ENCODE measurements at regions not wholly inside any gene's neighbourhood (a gene's known extent, or its start where the extent isn't known, plus 50 kb on each side); places are given as distances from the start of the nearest gene placed in this dataset.

DNA sequence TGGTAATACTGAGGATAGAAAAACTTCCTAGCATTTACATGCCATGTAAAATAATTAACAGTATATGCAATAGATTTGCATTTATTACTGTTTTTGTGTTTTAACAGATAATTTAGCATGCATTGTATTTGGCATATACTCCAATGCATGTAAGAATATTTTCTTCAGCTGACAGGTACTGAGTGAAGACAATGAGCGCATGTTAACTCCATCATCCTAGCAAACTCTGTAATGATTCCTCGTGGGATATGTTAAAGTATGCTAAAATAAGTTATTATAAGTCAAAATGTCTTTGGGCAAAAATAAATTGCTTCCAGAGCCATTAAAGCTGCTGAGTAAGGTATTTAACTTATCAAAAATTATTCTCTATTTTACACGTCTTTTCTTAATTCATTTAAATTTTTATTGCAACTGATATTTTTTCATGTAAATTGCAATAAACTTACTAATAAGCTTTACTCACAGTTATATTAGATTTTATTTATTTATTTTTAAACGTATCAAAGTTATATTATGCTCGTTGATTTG lies 616.4 kb upstream of the NDST4 start:
- Histone ChIP-seq H3K27ac (no peak overlapping the region), H3K27me3 (no peaks in the 10 kb centered on the region), H3K4me1 (no peaks in the 10 kb centered on the region), H3K36me3 (no peaks in the 10 kb centered on the region), H3K4me3 (no peak overlapping the region), H3K9me3 (no peaks in the 10 kb centered on the region)
- intact Hi-C loops (cut with DNase I): no loop called here
- TF ChIP-seq EP300 (IDR thresholded peaks at IDR 0.05) (no peak), POLR2A (IDR thresholded peaks at IDR 0.05) (no peak), POLR2AphosphoS5 (IDR thresholded peaks at IDR 0.05) (no peak)
- TF ChIP-seq, protein P1, sequence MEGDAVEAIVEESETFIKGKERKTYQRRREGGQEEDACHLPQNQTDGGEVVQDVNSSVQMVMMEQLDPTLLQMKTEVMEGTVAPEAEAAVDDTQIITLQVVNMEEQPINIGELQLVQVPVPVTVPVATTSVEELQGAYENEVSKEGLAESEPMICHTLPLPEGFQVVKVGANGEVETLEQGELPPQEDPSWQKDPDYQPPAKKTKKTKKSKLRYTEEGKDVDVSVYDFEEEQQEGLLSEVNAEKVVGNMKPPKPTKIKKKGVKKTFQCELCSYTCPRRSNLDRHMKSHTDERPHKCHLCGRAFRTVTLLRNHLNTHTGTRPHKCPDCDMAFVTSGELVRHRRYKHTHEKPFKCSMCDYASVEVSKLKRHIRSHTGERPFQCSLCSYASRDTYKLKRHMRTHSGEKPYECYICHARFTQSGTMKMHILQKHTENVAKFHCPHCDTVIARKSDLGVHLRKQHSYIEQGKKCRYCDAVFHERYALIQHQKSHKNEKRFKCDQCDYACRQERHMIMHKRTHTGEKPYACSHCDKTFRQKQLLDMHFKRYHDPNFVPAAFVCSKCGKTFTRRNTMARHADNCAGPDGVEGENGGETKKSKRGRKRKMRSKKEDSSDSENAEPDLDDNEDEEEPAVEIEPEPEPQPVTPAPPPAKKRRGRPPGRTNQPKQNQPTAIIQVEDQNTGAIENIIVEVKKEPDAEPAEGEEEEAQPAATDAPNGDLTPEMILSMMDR (IDR thresholded peaks at IDR 0.05): no peak
- DNase-seq: no peak
- 70 to 84% methylated on average over 5 of the region's 5 CpGs for WGBS, 2 donors

DNA sequence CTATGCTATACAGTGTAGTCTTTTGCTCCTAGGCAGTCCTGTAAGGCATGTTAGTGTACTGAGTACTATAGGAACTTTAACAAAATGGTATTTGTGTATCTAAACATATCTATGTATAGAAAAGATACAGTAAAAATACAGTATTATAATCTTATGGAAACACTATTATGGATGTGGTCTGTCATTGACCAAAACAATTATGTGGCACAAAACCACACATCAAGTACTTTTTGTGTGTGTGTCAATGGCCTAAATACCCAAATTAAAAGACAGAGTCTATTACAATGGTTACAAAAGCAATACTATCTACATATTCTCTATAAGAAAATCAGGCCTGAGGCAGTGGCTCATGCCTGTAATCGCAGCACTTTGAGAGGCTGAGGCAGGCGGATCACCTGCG lies 610.2 kb upstream of the NDST4 start:
- H3K9me3 ChIP-seq: no peaks in the 10 kb centered on the region
- H3K27ac ChIP-seq: no peak overlapping the region
- H3K36me3 ChIP-seq: no peaks in the 10 kb centered on the region
- TF ChIP-seq, protein P1 (IDR thresholded peaks at IDR 0.05): no peak
- TF ChIP-seq POLR2A (IDR thresholded peaks at IDR 0.05) (no peak), EP300 (IDR thresholded peaks at IDR 0.05) (no peak), POLR2AphosphoS5 (IDR thresholded peaks at IDR 0.05) (no peak)
- no peak for DNase-seq
- 93 to 98% methylated on average over 3 of the region's 3 CpGs for WGBS, 2 donors
- intact Hi-C loops (cut with DNase I): no loop called here
- no peaks in the 10 kb centered on the region for H3K4me1 ChIP-seq
- no peak overlapping the region for H3K4me3 ChIP-seq
- no peaks in the 10 kb centered on the region for H3K27me3 ChIP-seq

DNA sequence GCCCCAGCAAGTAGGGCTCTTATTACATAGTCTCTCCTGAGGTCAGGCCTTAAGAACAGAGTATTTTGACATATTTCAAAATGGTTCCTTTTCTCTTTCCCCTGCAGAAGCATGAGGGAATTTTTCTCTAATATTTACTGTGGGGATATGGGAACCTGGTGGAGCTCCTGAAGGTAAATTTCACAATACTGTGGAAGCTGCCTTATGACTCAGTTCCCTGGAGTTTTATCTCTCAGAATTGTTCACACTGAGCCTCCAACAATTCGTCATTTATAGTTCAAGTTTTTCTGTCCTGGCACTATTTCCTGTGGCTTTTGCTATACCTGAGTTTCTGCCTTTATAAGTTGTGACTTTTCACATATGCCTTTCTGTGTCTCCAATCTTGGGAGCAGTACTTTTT lies 607.2 kb upstream of the NDST4 start:
- H3K36me3 ChIP-seq: no peaks in the 10 kb centered on the region
- 59 to 65% methylated on average over 1 of the region's 1 CpG for whole genome bisulfite sequencing, 2 donors
- intact Hi-C loops (cut with DNase I): no loop called here

DNA sequence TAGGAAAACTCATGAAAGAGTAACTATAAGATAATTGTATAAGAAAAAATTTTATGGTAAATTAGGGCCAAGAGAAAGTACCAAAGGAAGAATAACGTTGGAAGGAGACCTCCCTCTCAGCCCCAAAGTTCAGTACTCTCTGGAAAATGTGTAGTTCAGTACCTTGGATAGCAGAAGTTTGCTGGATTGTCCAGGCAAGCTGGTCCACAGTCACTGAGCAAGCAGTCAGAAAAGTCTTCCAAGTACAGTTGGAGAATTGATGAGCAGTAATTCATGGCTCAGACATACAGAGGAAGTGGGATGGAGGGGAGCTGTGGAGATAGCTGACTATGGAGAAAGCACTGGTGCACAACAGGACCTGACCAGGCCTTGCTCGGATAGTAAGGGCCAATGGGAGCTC lies 598.2 kb upstream of the NDST4 start:
- Histone ChIP-seq H3K4me3 (no peak overlapping the region), H3K27ac (no peak overlapping the region), H3K27me3 (no peaks in the 10 kb centered on the region), H3K36me3 (no peaks in the 10 kb centered on the region), H3K9me3 (no peaks in the 10 kb centered on the region), H3K4me1 (no peaks in the 10 kb centered on the region)
- no peak for DNase-seq
- TF ChIP-seq EP300 (IDR thresholded peaks at IDR 0.05) (no peak), POLR2A (IDR thresholded peaks at IDR 0.05) (no peak), POLR2AphosphoS5 (IDR thresholded peaks at IDR 0.05) (no peak)
- TF ChIP-seq, protein P1 (IDR thresholded peaks at IDR 0.05): no peak
- intact Hi-C loops (cut with DNase I): no loop called here
- 52 to 56% methylated on average over 2 of the region's 2 CpGs for WGBS, 2 donors

More for the DNA sequence above, 607.2 kb upstream of the NDST4 start:
- Histone ChIP-seq H3K4me1 (no peaks in the 10 kb centered on the region), H3K4me3 (no peak overlapping the region), H3K27me3 (no peaks in the 10 kb centered on the region), H3K27ac (no peak overlapping the region), H3K9me3 (no peaks in the 10 kb centered on the region)
- no peak for TF ChIP-seq POLR2AphosphoS5 (IDR thresholded peaks at IDR 0.05)
- TF ChIP-seq, protein P1 (IDR thresholded peaks at IDR 0.05): no peak
- TF ChIP-seq EP300 (IDR thresholded peaks at IDR 0.05): no peak
- TF ChIP-seq POLR2A (IDR thresholded peaks at IDR 0.05): no peak
- DNase-seq: no peak

DNA sequence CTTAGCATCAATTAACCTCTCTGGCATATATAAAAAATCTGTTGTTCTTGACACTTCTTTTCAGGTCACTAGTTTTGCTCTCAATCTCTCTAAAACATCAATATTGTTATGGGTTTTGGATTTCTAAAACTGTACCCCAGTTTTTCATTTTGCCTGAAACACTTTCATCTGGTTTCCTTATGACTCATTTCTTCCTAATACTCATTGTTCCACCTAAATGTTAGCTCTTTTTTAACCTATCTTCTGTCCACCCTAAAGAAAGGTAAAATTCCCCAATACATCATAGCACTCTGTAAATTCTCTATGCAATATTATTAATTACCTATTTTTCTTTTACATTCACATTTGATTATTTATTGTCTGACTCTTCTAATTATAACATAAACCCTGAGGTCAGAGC lies 575.5 kb upstream of the NDST4 start:
- no peak for DNase-seq
- Histone ChIP-seq H3K27ac (no peak overlapping the region), H3K4me1 (no peaks in the 10 kb centered on the region), H3K9me3 (no peaks in the 10 kb centered on the region), H3K27me3 (no peaks in the 10 kb centered on the region), H3K4me3 (no peak overlapping the region), H3K36me3 (no peaks in the 10 kb centered on the region)
- intact Hi-C loops (cut with DNase I): no loop called here
- no peak for TF ChIP-seq POLR2A (IDR thresholded peaks at IDR 0.05)
- TF ChIP-seq POLR2AphosphoS5 (IDR thresholded peaks at IDR 0.05): no peak
- TF ChIP-seq, protein P1 (IDR thresholded peaks at IDR 0.05): no peak
- no peak for TF ChIP-seq EP300 (IDR thresholded peaks at IDR 0.05)

All from sigmoid colon (tissue), 6 donors.